Uterus (tissue), 2 donors: ENCODE measurements at regions not wholly inside any gene's neighbourhood (a gene's known extent, or its start where the extent isn't known, plus 50 kb on each side); places are given as distances from the start of the nearest gene placed in this dataset.

Experiments used
- POLR2A ChIP-seq, 2 donors: fragments of 450-650 bp; IDR thresholded peaks; one replicate each; pipeline ENCODE4 v1.6.1; 2016; ENCODE audit warnings: antibody characterized with exemption in 2 of 2, mild to moderate bottlenecking in 1 of 2, moderate library complexity in 1 of 2
- TF ChIP-seq, protein P1 (sequence below), 4 experiments: fragments of 200-600 bp in 2 of 4; fragments of 450-650 bp in 2 of 4; sonication (generic) in 2 of 4; IDR thresholded peaks; one replicate each; pipeline ENCODE4 v1.5.1; 2016 to 2019; ENCODE audit warnings: antibody characterized with exemption in 4 of 4, mild to moderate bottlenecking in 2 of 4, moderate library complexity in 1 of 4

- TF ChIP-seq POLR2A (IDR thresholded peaks at IDR 0.05) = no peak
- TF ChIP-seq, protein P1, sequence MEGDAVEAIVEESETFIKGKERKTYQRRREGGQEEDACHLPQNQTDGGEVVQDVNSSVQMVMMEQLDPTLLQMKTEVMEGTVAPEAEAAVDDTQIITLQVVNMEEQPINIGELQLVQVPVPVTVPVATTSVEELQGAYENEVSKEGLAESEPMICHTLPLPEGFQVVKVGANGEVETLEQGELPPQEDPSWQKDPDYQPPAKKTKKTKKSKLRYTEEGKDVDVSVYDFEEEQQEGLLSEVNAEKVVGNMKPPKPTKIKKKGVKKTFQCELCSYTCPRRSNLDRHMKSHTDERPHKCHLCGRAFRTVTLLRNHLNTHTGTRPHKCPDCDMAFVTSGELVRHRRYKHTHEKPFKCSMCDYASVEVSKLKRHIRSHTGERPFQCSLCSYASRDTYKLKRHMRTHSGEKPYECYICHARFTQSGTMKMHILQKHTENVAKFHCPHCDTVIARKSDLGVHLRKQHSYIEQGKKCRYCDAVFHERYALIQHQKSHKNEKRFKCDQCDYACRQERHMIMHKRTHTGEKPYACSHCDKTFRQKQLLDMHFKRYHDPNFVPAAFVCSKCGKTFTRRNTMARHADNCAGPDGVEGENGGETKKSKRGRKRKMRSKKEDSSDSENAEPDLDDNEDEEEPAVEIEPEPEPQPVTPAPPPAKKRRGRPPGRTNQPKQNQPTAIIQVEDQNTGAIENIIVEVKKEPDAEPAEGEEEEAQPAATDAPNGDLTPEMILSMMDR (IDR thresholded peaks at IDR 0.05) = no peak
Observed at GRCh38 chr1:219538886-219539285, 74.0 kb downstream of the ZC3H11B start.
